GM10266 (cell line): ENCODE measurements at regions not wholly inside any gene's neighbourhood (a gene's known extent, or its start where the extent isn't known, plus 50 kb on each side); places are given as distances from the start of the nearest gene placed in this dataset.

Experiments used
- DNase-seq: peaks from one replicate; pipeline ENCODE4 v3.0.0; 2012; ENCODE audit errors: extremely low spot score
- CTCF ChIP-seq: IDR thresholded peaks from 2 replicates; pipeline ENCODE4 v1.5.1; 2012; ENCODE audit warnings: mild to moderate bottlenecking, low read depth; ENCODE audit not compliant: control insufficient read depth, insufficient read depth; ENCODE audit errors: missing control alignments

DNA sequence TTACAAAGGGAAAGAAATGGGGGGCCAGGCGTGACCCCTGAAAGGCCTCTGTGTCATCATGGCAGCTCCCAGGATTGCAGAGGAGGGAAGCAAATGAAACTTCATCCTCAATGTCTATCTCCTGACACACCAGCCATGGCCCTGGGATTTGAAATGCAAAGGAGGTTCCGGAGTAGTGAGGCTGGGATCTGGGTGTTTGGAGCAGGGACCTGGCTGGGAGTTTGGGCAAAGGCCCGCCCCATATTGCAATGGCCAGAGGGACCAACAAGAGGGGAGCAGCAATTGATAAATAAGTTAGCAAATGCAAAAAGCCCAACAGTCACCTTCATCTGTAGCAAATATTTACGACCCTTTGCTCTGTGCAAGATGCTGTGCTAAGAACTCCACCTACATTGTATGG lies 77.7 kb upstream of the CCND1 start:
- DNase-seq = no peak
- TF ChIP-seq CTCF = no peak

DNA sequence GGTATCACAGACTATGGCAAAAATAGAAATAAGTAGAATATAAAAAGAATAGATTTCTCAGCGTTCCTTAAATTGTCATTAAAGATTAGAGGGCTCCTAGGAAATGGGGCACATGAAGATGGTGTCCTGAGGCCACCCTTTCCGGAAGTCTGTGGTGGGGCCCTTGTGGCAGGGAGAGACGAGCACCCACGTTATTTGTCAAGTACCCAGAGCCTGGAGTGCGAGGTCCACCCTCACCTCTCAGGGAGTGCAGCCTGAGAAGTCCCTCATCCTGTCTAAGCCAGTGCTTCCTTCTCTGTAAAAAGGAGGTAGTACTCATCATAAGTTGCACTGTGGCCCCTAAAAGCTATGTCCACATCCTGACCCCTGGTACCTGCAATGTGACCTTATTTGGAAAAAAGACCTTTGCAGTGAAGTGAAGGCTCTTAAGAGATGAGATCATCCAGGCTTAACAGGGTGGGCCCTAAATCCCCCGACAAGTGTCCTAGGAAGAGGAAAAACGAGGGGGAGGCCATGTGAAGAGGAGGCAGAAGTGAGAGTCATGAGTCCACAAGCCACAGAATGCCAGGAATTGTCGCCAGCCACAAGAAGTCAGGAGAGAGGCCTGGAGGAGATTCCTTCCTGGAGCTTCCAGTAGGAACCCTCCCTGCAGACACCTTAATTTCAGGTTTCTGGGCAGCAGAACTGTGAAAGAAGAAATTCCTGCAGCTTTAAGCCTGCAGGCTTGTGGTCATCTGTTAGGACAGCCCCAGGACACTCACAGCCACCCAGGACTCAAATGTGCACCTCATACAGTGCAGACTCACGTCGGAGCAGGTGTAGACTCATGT lies 76.8 kb upstream of the CCND1 start:
- TF ChIP-seq CTCF = no peak
- no peak for DNase-seq

DNA sequence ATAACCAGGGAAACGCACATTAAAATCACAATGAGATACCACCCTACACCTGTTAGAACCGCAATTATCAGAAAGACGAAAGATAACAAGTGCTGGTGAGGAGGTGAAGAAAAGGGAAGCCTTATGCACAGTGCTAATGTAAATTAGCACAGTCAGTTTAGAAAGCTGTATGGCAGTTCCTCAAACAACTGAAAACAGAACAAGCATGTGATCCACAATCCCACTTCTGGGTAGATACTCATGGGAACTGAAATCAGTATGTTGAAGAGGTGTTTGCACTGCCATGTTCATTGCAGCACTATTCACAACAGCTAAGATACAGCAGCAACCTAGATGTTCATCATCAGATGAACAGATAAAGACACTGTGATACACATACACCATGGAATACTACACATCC lies 75.0 kb upstream of the CCND1 start:
- DNase-seq = no peak
- TF ChIP-seq CTCF = no peak

- no peak for DNase-seq
- no peak for TF ChIP-seq CTCF
Observed at GRCh38 chr11:69567951-69568808, 72.8 kb upstream of the CCND1 start.

GRCh38 chr11:69568809-69569097 lies 72.2 kb upstream of the CCND1 start:
- no peak for DNase-seq
- no peak for TF ChIP-seq CTCF

- no peak for DNase-seq
- TF ChIP-seq CTCF = no peak
Observed at GRCh38 chr11:69569306-69570200, 71.4 kb upstream of the CCND1 start.
